Psoas muscle (tissue), 7 donors: ENCODE measurements at regions not wholly inside any gene's neighbourhood (a gene's known extent, or its start where the extent isn't known, plus 50 kb on each side); places are given as distances from the start of the nearest gene placed in this dataset.
A peak's percentile ranks its signal among the peaks of the same experiment; 100 is the strongest.
"Not testable (repeated sequence)": the region's sequence is repeated elsewhere in the genome, so short reads cannot be mapped to it uniquely, and the experiment has no call there.

Experiments used
- ATAC-seq, 4 donors: fragments of 200-7000 bp; cut with Tn5 transposase; one replicate each; pipeline ENCODE4 v1.9.1; 2020; ENCODE audit warnings: moderate library complexity in 3 of 4, mild to moderate bottlenecking in 2 of 4
- DNase-seq, 2 donors: peaks; one replicate each; pipeline ENCODE4 v3.0.0-alpha.2; 2020
- H3K27ac ChIP-seq: fragments of 200-600 bp; one replicate; pipeline ENCODE4 v1.8.0; 2022
- H3K27me3 ChIP-seq, 3 donors: fragments of 200-600 bp in 1 of 3; one replicate each; pipeline versions ENCODE4 v1.6.1 to v1.8.0; 2013 to 2022; ENCODE audit warnings: low read length in 2 of 3, mild to moderate bottlenecking in 2 of 3, moderate library complexity in 1 of 3; ENCODE audit not compliant: insufficient read depth in 3 of 3
- H3K36me3 ChIP-seq, 2 donors: fragments of 200-600 bp in 1 of 2; one replicate each; pipeline versions ENCODE4 v1.6.1 to v1.8.0; 2013 to 2022; ENCODE audit warnings: low read depth in 1 of 2, mild to moderate bottlenecking in 1 of 2, moderate library complexity in 1 of 2; ENCODE audit not compliant: insufficient read depth in 1 of 2
- H3K4me1 ChIP-seq: fragments of 200-600 bp; one replicate; pipeline ENCODE4 v1.8.0; 2022
- H3K4me3 ChIP-seq: fragments of 200-600 bp; one replicate; pipeline ENCODE4 v1.8.0; 2022; ENCODE audit warnings: mild to moderate bottlenecking
- H3K9me3 ChIP-seq: fragments of 200-600 bp; one replicate; pipeline ENCODE4 v1.8.0; 2022
- WGBS, 3 donors: extraction: QIAGEN DNeasy Blood & Tissue Kit; methylation state at CpG; one replicate each; pipeline versions ENCODE4 v1.1.6 to v1.1.7; 2013; 5-methylcytosine and 5-hydroxymethylcytosine counted together
- intact Hi-C, 2 donors: fragments of 100-400 bp; cut with DNase I; formaldehyde crosslinking; loops; one replicate each; pipeline versions ENCODE4 v1.11.0 to v1.14.2; 2022
- donor health status: healthy with polysubstance abuse.
- donor health status: DM: no; HTN: no; CAD: no; lungs with moderate emphysema.
- donor health status: Bipolar disorder and iron deficiency.
- donor health status: healthy.
- donor health status: DM: yes; HTN: yes; CAD: no.
- donor health status: DM: no; HTN: no; CAD: no.
- donor health status: DM: yes; HTN: yes; CAD: no.

DNA sequence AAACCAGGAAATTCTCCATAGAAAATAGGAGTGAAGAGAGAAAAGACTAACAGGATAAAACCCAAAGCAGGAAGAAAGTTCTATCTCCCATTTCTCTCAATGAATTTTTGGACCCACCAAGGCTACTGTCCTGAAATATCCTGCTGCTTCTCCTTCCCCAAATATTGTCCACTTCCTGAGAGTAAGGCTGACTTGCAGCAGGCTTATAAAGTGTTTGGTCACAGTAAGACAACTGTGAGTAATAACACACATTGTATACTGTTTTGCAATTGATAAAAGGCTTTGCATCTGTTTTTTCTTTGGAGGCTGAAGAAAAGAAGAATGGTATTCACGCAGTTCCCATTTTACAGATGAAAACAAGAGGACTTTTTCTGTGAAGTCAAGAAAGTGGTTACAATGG, 52.8 kb downstream of the FOXD4L6 start:
- H3K36me3 ChIP-seq, H3K9me3 ChIP-seq, H3K27ac ChIP-seq, DNase-seq, H3K4me1 ChIP-seq, ATAC-seq, H3K27me3 ChIP-seq, intact Hi-C loops, H3K4me3 ChIP-seq: not testable (repeated sequence)
- 65 to 82% (median 78%) methylated on average over 1 of the region's 1 CpG for WGBS, 3 donors

DNA sequence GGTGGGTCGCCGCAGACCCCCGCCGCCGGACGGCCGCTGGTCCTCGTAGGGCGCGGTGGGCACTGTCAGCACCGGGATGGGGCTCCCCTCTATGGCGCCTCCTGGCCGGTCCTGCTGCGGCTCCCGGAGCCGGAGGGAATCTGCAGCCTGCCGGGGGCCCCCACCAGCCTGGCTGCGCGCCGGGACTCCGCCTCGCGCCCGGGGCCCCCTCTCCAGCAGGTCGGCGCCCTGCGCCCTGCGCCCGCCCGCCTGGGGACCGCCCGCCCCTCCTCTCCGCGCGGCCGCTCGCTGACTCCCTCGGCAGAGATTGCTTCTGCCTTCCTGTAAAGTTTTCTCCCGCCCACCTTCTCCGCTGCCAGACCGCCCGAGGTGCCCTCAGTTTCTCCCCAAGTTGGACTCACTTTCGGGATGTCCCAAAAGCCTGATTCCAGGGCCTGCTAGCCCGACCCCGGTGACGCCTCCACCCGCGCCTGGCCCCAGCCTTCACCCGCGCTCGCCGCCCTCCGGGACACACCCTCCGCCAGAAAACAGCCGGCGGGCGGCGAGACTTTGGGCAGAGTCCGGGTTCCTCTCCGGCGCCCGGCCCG, 54.0 kb downstream of the FOXD4L6 start:
- intact Hi-C loops, H3K4me1 ChIP-seq, H3K27me3 ChIP-seq, H3K9me3 ChIP-seq, H3K36me3 ChIP-seq: not testable (repeated sequence)
- 3 to 5% (median 4%) methylated on average over 55 to 63 of the region's 63 CpGs for WGBS, 3 donors
- Histone ChIP-seq H3K27ac (peak overlapping the region; percentile 69), H3K4me3 (peak overlapping the region; percentile 72)
- DNase-seq = peak; percentile 37 to 75
- ATAC-seq = peak; percentile 72 to 86 (median 77)

- 15 to 17% (median 17%) methylated on average over 35 to 38 of the region's 39 CpGs for WGBS, 3 donors
Observed at GRCh38 chr9:41073471-41074243, 54.8 kb downstream of the FOXD4L6 start.

DNA sequence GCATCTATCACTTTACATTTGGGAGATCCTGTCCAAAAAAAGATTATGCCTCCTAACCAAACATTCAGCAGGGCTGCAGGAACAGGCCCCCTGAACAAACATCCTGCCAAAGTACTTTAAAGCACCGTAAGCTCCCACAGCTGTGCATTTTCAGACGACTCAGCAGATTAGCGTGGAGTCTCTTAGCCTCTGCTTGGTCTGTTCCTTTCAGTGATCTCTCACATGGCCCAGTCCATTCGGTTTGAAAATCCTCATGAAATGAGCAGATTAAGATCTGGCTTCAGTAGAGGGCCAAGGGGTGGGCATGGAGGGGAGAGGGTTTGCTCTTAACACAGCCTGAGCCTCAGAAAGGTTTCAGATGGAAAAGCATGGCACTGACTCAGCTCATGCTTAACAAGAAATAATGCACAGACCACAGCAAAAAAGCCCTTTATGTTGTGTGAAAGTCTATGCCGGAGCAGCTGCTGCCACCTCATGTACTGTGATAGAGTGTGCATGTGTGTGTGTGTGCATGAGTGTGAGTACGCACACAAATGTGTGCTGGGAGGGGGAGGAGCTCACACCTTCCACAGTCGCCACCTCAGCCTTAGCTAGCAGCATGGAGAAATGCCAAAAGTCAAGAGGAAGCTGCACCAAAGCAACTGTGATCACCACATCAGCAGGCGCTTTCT, 64.2 kb downstream of the FOXD4L6 start:
- 22 to 29% (median 23%) methylated on average over 8 of the region's 8 CpGs for WGBS, 3 donors
- intact Hi-C loops = not testable (repeated sequence)
- peak in 3 of 4 donors; percentile 20 to 58 (median 51) for ATAC-seq

More at GRCh38 chr9:41073471-41074243, 54.8 kb downstream of the FOXD4L6 start:
- DNase-seq = peak in 1 of 2 donors; percentile 51
- intact Hi-C loops, H3K9me3 ChIP-seq, H3K27me3 ChIP-seq, H3K27ac ChIP-seq, H3K4me1 ChIP-seq, H3K36me3 ChIP-seq: not testable (repeated sequence)
- peak; percentile 16 to 23 (median 22) for ATAC-seq
- H3K4me3 ChIP-seq = peak overlapping the region; percentile 72

GRCh38 chr9:41063243-41063642, 65.2 kb downstream of the FOXD4L6 start:
- H3K27me3 ChIP-seq, H3K4me1 ChIP-seq, H3K4me3 ChIP-seq, intact Hi-C loops, H3K27ac ChIP-seq, DNase-seq, ATAC-seq, H3K36me3 ChIP-seq, H3K9me3 ChIP-seq: not testable (repeated sequence)
- WGBS, 3 donors = 91 to 94% (median 92%) methylated on average over 5 of the region's 5 CpGs

More for the DNA sequence above, 64.2 kb downstream of the FOXD4L6 start:
- not testable (repeated sequence) for H3K36me3 ChIP-seq, H3K9me3 ChIP-seq, H3K4me1 ChIP-seq, H3K27ac ChIP-seq, H3K4me3 ChIP-seq, H3K27me3 ChIP-seq
- DNase-seq = peak; percentile 10 to 43

GRCh38 chr9:41059603-41060002, 68.9 kb downstream of the FOXD4L6 start:
- H3K27me3 ChIP-seq, H3K27ac ChIP-seq, ATAC-seq, H3K4me1 ChIP-seq, H3K36me3 ChIP-seq, DNase-seq, intact Hi-C loops, H3K4me3 ChIP-seq, H3K9me3 ChIP-seq: not testable (repeated sequence)
- WGBS, 3 donors = 57 to 89% (median 65%) methylated on average over 1 of the region's 1 CpG

DNA sequence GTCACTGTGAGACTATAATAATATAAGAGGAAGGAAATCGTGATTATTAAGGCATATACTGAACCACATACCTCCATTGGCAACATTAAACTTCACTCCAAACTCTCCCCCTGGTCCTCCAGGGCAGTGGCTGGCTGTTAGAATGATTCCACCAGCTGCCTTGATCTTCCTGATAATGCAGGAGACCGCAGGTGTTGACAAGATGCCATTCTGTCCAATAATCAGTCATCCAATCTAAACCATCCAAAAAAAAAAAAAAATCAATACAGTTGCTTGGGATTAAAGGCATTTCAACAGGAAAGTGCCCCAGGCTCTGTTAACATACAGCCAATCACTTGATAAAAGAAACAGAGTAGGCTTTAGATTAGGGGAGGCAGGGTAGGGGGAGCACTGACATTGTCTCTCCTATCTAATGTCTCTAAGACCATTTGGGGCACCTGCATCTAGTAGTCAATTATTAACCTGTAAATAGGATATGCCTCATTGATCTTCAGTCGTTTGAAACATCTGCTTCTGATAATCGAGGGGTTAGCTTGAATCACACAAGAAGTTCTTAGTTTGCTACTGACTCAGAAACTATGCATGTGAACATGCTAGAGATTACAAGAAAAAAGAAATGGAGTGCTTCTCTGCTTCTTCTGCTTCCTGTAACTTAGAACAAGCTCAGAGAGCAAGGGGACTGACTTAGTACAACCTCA, 74.7 kb downstream of the FOXD4L6 start:
- WGBS, 3 donors = 67 to 76% (median 75%) methylated on average over 4 of the region's 4 CpGs
- H3K4me3 ChIP-seq, ATAC-seq, H3K27ac ChIP-seq, H3K4me1 ChIP-seq, H3K27me3 ChIP-seq, DNase-seq, intact Hi-C loops, H3K36me3 ChIP-seq: not testable (repeated sequence)
- H3K9me3 ChIP-seq = peaks cover 11% of the 10 kb centered on the region

GRCh38 chr9:41048672-41049071, 79.8 kb downstream of the FOXD4L6 start:
- H3K27me3 ChIP-seq, H3K4me3 ChIP-seq, H3K36me3 ChIP-seq, DNase-seq, intact Hi-C loops, H3K4me1 ChIP-seq, ATAC-seq: not testable (repeated sequence)
- 100% methylated on average over 2 of the region's 2 CpGs; no CpG with 5 or more reads in 1 of the 3 donors for WGBS, 3 donors
- H3K9me3 ChIP-seq = peaks cover 11% of the 10 kb centered on the region
- peak overlapping the region; percentile 44 for H3K27ac ChIP-seq

DNA sequence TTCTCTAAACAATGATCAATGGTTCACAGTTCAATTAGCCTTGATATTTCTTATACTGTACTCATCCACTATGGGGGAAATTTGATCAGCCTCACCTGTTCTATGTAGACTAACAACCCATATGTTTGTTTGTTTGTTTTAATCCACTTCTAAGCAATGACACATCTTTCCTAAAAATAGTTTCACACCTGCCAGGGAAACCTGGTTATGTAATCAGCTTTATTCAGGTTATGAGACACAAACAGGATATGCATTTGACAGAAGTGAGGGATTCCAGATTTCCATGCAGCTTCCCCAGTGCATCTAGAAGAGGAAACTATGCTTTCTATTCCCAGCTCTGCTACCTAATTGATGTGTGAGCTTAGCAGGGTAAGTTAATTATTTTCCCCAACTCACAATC, 80.7 kb downstream of the FOXD4L6 start:
- H3K4me3 ChIP-seq, intact Hi-C loops, H3K4me1 ChIP-seq, DNase-seq, H3K27me3 ChIP-seq, H3K36me3 ChIP-seq: not testable (repeated sequence)
- ATAC-seq = peak; percentile 51 to 84 (median 71)
- Histone ChIP-seq H3K9me3 (peaks cover 11% of the 10 kb centered on the region), H3K27ac (peak overlapping the region; percentile 44)

GRCh38 chr9:41044930-41045329, 83.6 kb downstream of the FOXD4L6 start:
- ATAC-seq = peak in 2 of 4 donors; percentile 17 to 38
- peaks cover 2 to 12% of the 10 kb centered on the region in 2 donors for H3K36me3 ChIP-seq
- WGBS, 3 donors = 42 to 55% (median 53%) methylated on average over 2 of the region's 2 CpGs
- H3K27ac ChIP-seq, H3K4me3 ChIP-seq, intact Hi-C loops, DNase-seq, H3K9me3 ChIP-seq, H3K27me3 ChIP-seq, H3K4me1 ChIP-seq: not testable (repeated sequence)

DNA sequence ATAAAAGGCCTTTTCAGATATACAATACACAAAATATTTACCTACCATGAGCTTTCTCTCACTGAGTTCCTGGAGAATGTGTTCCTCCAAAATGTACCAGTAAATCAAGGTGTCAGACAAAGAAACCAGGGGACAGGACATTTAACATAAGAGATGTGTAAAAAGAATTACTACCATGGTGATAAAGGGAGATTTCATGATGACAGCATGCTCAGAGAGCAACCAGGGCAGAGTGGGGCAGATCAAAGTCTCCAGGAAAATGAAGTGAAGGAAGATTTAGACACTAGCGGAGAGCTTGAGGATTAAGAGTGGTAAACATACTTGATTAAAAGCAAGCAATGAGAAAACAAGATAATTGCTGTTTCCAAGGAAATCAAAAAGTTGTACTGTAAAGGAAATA, 85.0 kb downstream of the FOXD4L6 start:
- ATAC-seq, H3K9me3 ChIP-seq, DNase-seq, H3K27me3 ChIP-seq, H3K4me3 ChIP-seq, intact Hi-C loops, H3K4me1 ChIP-seq, H3K27ac ChIP-seq: not testable (repeated sequence)
- no CpG with 5 or more reads among the region's 1 CpG for WGBS, 3 donors
- H3K36me3 ChIP-seq = peaks cover 2 to 21% of the 10 kb centered on the region in 2 donors
